Liver (tissue), 8 donors: ENCODE measurements at regions not wholly inside any gene's neighbourhood (a gene's known extent, or its start where the extent isn't known, plus 50 kb on each side); places are given as distances from the start of the nearest gene placed in this dataset.
A peak's percentile ranks its signal among the peaks of the same experiment; 100 is the strongest.

Experiments used
- DNase-seq: peaks from one replicate; pipeline ENCODE4 v3.0.0-alpha.2; 2017; ENCODE audit warnings: low spot score
- H3K27ac ChIP-seq, 2 donors: one replicate each; pipeline ENCODE4 v1.7.0; 2013; ENCODE audit warnings: inconsistent platforms in 2 of 2, low read length in 2 of 2, control low read depth in 1 of 2, low read depth in 1 of 2, mild to moderate bottlenecking in 1 of 2
- H3K27me3 ChIP-seq, 4 donors: one replicate each; pipeline versions ENCODE4 v1.6.1 to v1.7.0; 2013; ENCODE audit warnings: low read length in 3 of 4, inconsistent platforms in 1 of 4, mild to moderate bottlenecking in 1 of 4, moderate library complexity in 1 of 4; ENCODE audit not compliant: control insufficient read depth in 4 of 4, insufficient read depth in 4 of 4
- H3K36me3 ChIP-seq, 4 donors: one replicate each; pipeline versions ENCODE4 v1.6.1 to v1.7.0; 2013; ENCODE audit warnings: low read length in 3 of 4, mild to moderate bottlenecking in 3 of 4, low read depth in 1 of 4, moderate library complexity in 1 of 4; ENCODE audit not compliant: control insufficient read depth in 4 of 4, insufficient read depth in 3 of 4
- H3K4me1 ChIP-seq, 4 donors: one replicate each; pipeline versions ENCODE4 v1.6.1 to v1.7.0; 2013; ENCODE audit warnings: low read length in 3 of 4, mild to moderate bottlenecking in 3 of 4, moderate library complexity in 1 of 4; ENCODE audit not compliant: control insufficient read depth in 4 of 4, insufficient read depth in 4 of 4
- H3K4me3 ChIP-seq, 3 donors: one replicate each; pipeline versions ENCODE4 v1.6.1 to v1.7.0; 2013; ENCODE audit warnings: low read length in 3 of 3, control low read depth in 1 of 3, low read depth in 1 of 3, mild to moderate bottlenecking in 1 of 3
- H3K9ac ChIP-seq, 2 donors: one replicate each; pipeline ENCODE4 v1.7.0; 2013; ENCODE audit warnings: low read length in 2 of 2, mild to moderate bottlenecking in 2 of 2, moderate library complexity in 2 of 2, control low read depth in 1 of 2, low read depth in 1 of 2
- H3K9me3 ChIP-seq, 4 donors: one replicate each; pipeline versions ENCODE4 v1.6.1 to v1.7.0; 2013; ENCODE audit warnings: low read length in 3 of 4; ENCODE audit not compliant: control insufficient read depth in 4 of 4
- ATF3 ChIP-seq: IDR thresholded peaks from 2 replicates; pipeline ENCODE4 v1.6.1; 2016; ENCODE audit warnings: antibody characterized with exemption
- CTCF ChIP-seq: fragments of 150-350 bp; IDR thresholded peaks from 2 replicates; pipeline ENCODE4 v1.5.1; 2017; ENCODE audit warnings: improper control_type of control experiment, low read depth, low read length; ENCODE audit not compliant: missing input control
- EGR1 ChIP-seq, 2 donors: IDR thresholded peaks; 2 replicates each; pipeline ENCODE4 v1.6.1; 2016 to 2018; ENCODE audit warnings: antibody characterized with exemption in 2 of 2, low read depth in 2 of 2
- FOXA1 ChIP-seq: IDR thresholded peaks from 2 replicates; pipeline ENCODE4 v1.6.1; 2016; ENCODE audit warnings: antibody characterized with exemption
- FOXA2 ChIP-seq: IDR thresholded peaks from 2 replicates; pipeline ENCODE4 v1.6.1; 2016; ENCODE audit warnings: antibody characterized with exemption
- GABPA ChIP-seq, 2 donors: IDR thresholded peaks in 1 of 2; conservative IDR thresholded peaks in 1 of 2; 2 replicates each; pipeline ENCODE4 v1.6.1; 2016; ENCODE audit warnings: antibody characterized with exemption in 2 of 2, mild to moderate bottlenecking in 1 of 2, moderate library complexity in 1 of 2
- HNF4A ChIP-seq, 2 donors: conservative IDR thresholded peaks; 2 replicates each; pipeline ENCODE4 v1.6.1; 2016; ENCODE audit warnings: antibody characterized with exemption in 2 of 2, mild to moderate bottlenecking in 2 of 2
- HNF4G ChIP-seq: IDR thresholded peaks from 2 replicates; pipeline ENCODE4 v1.6.1; 2016; ENCODE audit warnings: antibody characterized with exemption
- JUND ChIP-seq, 2 donors: IDR thresholded peaks; 2 replicates each; pipeline ENCODE4 v1.6.1; 2016; ENCODE audit warnings: antibody characterized with exemption in 2 of 2
- MAX ChIP-seq: IDR thresholded peaks from 2 replicates; pipeline ENCODE4 v1.6.1; 2016; ENCODE audit warnings: antibody characterized with exemption
- NR2F2 ChIP-seq: IDR thresholded peaks from 2 replicates; pipeline ENCODE4 v1.6.1; 2016; ENCODE audit warnings: antibody characterized with exemption
- RAD21 ChIP-seq, 2 donors: IDR thresholded peaks; 2 replicates each; pipeline ENCODE4 v1.6.1; 2016; ENCODE audit warnings: antibody characterized with exemption in 2 of 2, mild to moderate bottlenecking in 2 of 2
- REST ChIP-seq: IDR thresholded peaks from 2 replicates; pipeline ENCODE4 v1.6.1; 2016; ENCODE audit warnings: antibody characterized with exemption, mild to moderate bottlenecking
- RXRA ChIP-seq, 2 donors: IDR thresholded peaks; 2 replicates each; pipeline ENCODE4 v1.6.1; 2017 to 2018; ENCODE audit warnings: antibody characterized with exemption in 2 of 2, mild to moderate bottlenecking in 1 of 2
- SP1 ChIP-seq: IDR thresholded peaks from 2 replicates; pipeline ENCODE4 v1.6.1; 2018; ENCODE audit warnings: antibody characterized with exemption, mild to moderate bottlenecking
- TAF1 ChIP-seq: conservative IDR thresholded peaks from 2 replicates; pipeline ENCODE4 v1.6.1; 2016; ENCODE audit warnings: antibody characterized with exemption, mild to moderate bottlenecking
- YY1 ChIP-seq: IDR thresholded peaks from 2 replicates; pipeline ENCODE4 v1.6.1; 2016; ENCODE audit warnings: antibody characterized with exemption, mild to moderate bottlenecking
- ZBTB33 ChIP-seq: IDR thresholded peaks from 2 replicates; pipeline ENCODE4 v1.6.1; 2016; ENCODE audit warnings: antibody characterized with exemption
- WGBS: extraction: QIAGEN DNeasy Blood & Tissue Kit; methylation state at CpG from one replicate; pipeline ENCODE4 v1.1.7; 2013; 5-methylcytosine and 5-hydroxymethylcytosine counted together
- donor health status: healthy.
- donor health status: healthy.
- donor health status: healthy.
- donor health status: healthy.
- donor health status: healthy.

- no peak for DNase-seq
- TF ChIP-seq RAD21 (IDR thresholded peaks at IDR 0.05) (peak; percentile 12 to 33), HNF4G (no peak)
- 87% methylated on average over 3 of the region's 3 CpGs for WGBS
Observed at GRCh38 chrX:36856849-36857248, 151.3 kb upstream of the FAM47C start.

GRCh38 chrX:36859231-36859630 is 148.9 kb upstream of the FAM47C start:
- Histone ChIP-seq H3K27me3 (no peaks in the 10 kb centered on the region), H3K9ac (no peak overlapping the region), H3K36me3 (no peaks in the 10 kb centered on the region), H3K4me1 (no peaks in the 10 kb centered on the region), H3K9me3 (no peaks in the 10 kb centered on the region), H3K27ac (no peak overlapping the region), H3K4me3 (no peak overlapping the region)
- DNase-seq: no peak
- 59% methylated on average over 7 of the region's 7 CpGs for WGBS
- no peak for TF ChIP-seq ATF3

More at GRCh38 chrX:36856849-36857248, 151.3 kb upstream of the FAM47C start:
- Histone ChIP-seq H3K9ac (no peak overlapping the region), H3K27me3 (peaks cover 0 to 5% (median 0%) of the 10 kb centered on the region in 4 donors), H3K4me1 (no peaks in the 10 kb centered on the region), H3K36me3 (no peaks in the 10 kb centered on the region), H3K4me3 (no peak overlapping the region), H3K27ac (no peak overlapping the region), H3K9me3 (no peaks in the 10 kb centered on the region)

GRCh38 chrX:36861601-36862000 is 146.6 kb upstream of the FAM47C start:
- no peaks in the 10 kb centered on the region for H3K9me3 ChIP-seq
- no peak overlapping the region for H3K4me3 ChIP-seq
- H3K36me3 ChIP-seq: no peaks in the 10 kb centered on the region
- no peak overlapping the region for H3K9ac ChIP-seq
- no peak for DNase-seq
- no peaks in the 10 kb centered on the region for H3K4me1 ChIP-seq
- TF ChIP-seq HNF4G: no peak
- no peak for TF ChIP-seq GABPA (IDR thresholded peaks at IDR 0.05 in 1 of 2, conservative IDR thresholded peaks at IDR 0.05 in 1 of 2)
- no peak for TF ChIP-seq YY1
- TF ChIP-seq EGR1 (IDR thresholded peaks at IDR 0.05; ENCODE audit: low read depth in 2 of 2): no peak
- TF ChIP-seq TAF1: no peak
- no peak for TF ChIP-seq NR2F2
- no peak for TF ChIP-seq REST
- no peak for TF ChIP-seq CTCF
- no peak for TF ChIP-seq SP1
- no peak for TF ChIP-seq RXRA (IDR thresholded peaks at IDR 0.05)
- TF ChIP-seq MAX: no peak
- no peak for TF ChIP-seq ZBTB33
- TF ChIP-seq FOXA2: no peak
- TF ChIP-seq ATF3: no peak
- no peak for TF ChIP-seq RAD21 (IDR thresholded peaks at IDR 0.05)
- no peak for TF ChIP-seq HNF4A (conservative IDR thresholded peaks at IDR 0.05)
- TF ChIP-seq FOXA1: no peak
- no peak for TF ChIP-seq JUND (IDR thresholded peaks at IDR 0.05)
- no peak overlapping the region for H3K27ac ChIP-seq
- no peaks in the 10 kb centered on the region for H3K27me3 ChIP-seq
